H9 (cell line): ENCODE measurements at regions not wholly inside any gene's neighbourhood (a gene's known extent, or its start where the extent isn't known, plus 50 kb on each side); places are given as distances from the start of the nearest gene placed in this dataset.

Experiments
- DNase-seq: peaks from one replicate; pipeline ENCODE4 v3.0.0-alpha.2; 2017
- H2AFZ ChIP-seq: one replicate; pipeline ENCODE4 v1.6.1; 2013; ENCODE audit warnings: mild to moderate bottlenecking, low read length, control low read depth, moderate library complexity
- H2AK5ac ChIP-seq: 2 replicates; pipeline ENCODE4 v1.6.1; 2013; ENCODE audit warnings: low read length, control low read depth, mixed read lengths; ENCODE audit not compliant: insufficient read length
- H2BK120ac ChIP-seq: one replicate; pipeline ENCODE4 v1.6.1; 2013; ENCODE audit warnings: low read depth, mild to moderate bottlenecking, low read length, control low read depth, inconsistent platforms; ENCODE audit not compliant: poor library complexity, severe bottlenecking
- H2BK12ac ChIP-seq: 2 replicates; pipeline ENCODE4 v1.6.1; 2013; ENCODE audit warnings: low read length, control low read depth, mixed read lengths, low read depth; ENCODE audit not compliant: insufficient read length
- H2BK15ac ChIP-seq: 2 replicates; pipeline ENCODE4 v1.6.1; 2013; ENCODE audit warnings: low read depth, low read length, control low read depth
- H2BK20ac ChIP-seq: one replicate; pipeline ENCODE4 v1.6.1; 2013; ENCODE audit warnings: low read depth, mild to moderate bottlenecking, low read length, control low read depth, inconsistent platforms; ENCODE audit not compliant: poor library complexity, severe bottlenecking
- H2BK5ac ChIP-seq: 2 replicates; pipeline ENCODE4 v1.6.1; 2013; ENCODE audit warnings: low read length, control low read depth, mixed read lengths; ENCODE audit not compliant: insufficient read length
- H3K14ac ChIP-seq: 2 replicates; pipeline ENCODE4 v1.6.1; 2013; ENCODE audit warnings: low read length, control low read depth; ENCODE audit not compliant: insufficient read depth
- H3K18ac ChIP-seq: 2 replicates; pipeline ENCODE4 v1.6.1; 2013; ENCODE audit warnings: low read depth, mild to moderate bottlenecking, mixed read lengths, low read length, control low read depth; ENCODE audit not compliant: insufficient read length
- H3K23ac ChIP-seq: 2 replicates; pipeline ENCODE4 v1.6.1; 2013; ENCODE audit warnings: low read length, control low read depth, mixed read lengths, low read depth; ENCODE audit not compliant: insufficient read length
- H3K23me2 ChIP-seq: 2 replicates; pipeline ENCODE4 v1.6.1; 2013; ENCODE audit warnings: low read depth, mild to moderate bottlenecking, mixed read lengths, low read length, control low read depth; ENCODE audit not compliant: insufficient read length, poor library complexity, severe bottlenecking
- H3K27ac ChIP-seq: 2 replicates; pipeline ENCODE4 v1.5.1; 2013; ENCODE audit warnings: low read length, control low read depth, mixed read lengths, low read depth; ENCODE audit not compliant: insufficient read length
- H3K27me3 ChIP-seq: 2 replicates; pipeline ENCODE4 v1.6.1; 2013; ENCODE audit warnings: low read length, control low read depth, inconsistent platforms; ENCODE audit not compliant: insufficient read depth
- H3K4ac ChIP-seq: 2 replicates; pipeline ENCODE4 v1.6.1; 2013; ENCODE audit warnings: low read depth, mild to moderate bottlenecking, control low read depth, inconsistent platforms, low read length, moderate library complexity
- H3K4me1 ChIP-seq: 2 replicates; pipeline ENCODE4 v1.6.1; 2013; ENCODE audit warnings: low read length, control low read depth, inconsistent platforms; ENCODE audit not compliant: insufficient read depth
- H3K4me2 ChIP-seq: 2 replicates; pipeline ENCODE4 v1.6.1; 2013; ENCODE audit warnings: low read length, control low read depth, mixed read lengths; ENCODE audit not compliant: insufficient read length, insufficient read depth
- H3K56ac ChIP-seq: 2 replicates; pipeline ENCODE4 v1.6.1; 2013; ENCODE audit warnings: low read depth, mild to moderate bottlenecking, mixed read lengths, low read length, control low read depth; ENCODE audit not compliant: insufficient read length
- H3K79me1 ChIP-seq: 2 replicates; pipeline ENCODE4 v1.6.1; 2013; ENCODE audit warnings: low read depth, mild to moderate bottlenecking, moderate library complexity, low read length, control low read depth, inconsistent platforms; ENCODE audit not compliant: insufficient read depth, poor library complexity, severe bottlenecking
- H3K79me2 ChIP-seq: 2 replicates; pipeline ENCODE4 v1.6.1; 2013; ENCODE audit warnings: low read length, control low read depth, inconsistent platforms; ENCODE audit not compliant: insufficient read depth
- H3K9ac ChIP-seq: 2 replicates; pipeline ENCODE4 v1.6.1; 2013; ENCODE audit warnings: low read length, control low read depth, mixed read lengths; ENCODE audit not compliant: insufficient read length; ENCODE audit errors: extremely low read depth
- H3K9me3 ChIP-seq: one replicate; pipeline ENCODE4 v1.6.1; 2013; ENCODE audit warnings: low read depth, low read length, inconsistent platforms; ENCODE audit not compliant: control insufficient read depth
- H3T11ph ChIP-seq: one replicate; pipeline ENCODE4 v1.6.1; 2013; ENCODE audit warnings: mild to moderate bottlenecking, low read length, control low read depth, inconsistent platforms
- H4K20me1 ChIP-seq: one replicate; pipeline ENCODE4 v1.6.1; 2013; ENCODE audit not compliant: control insufficient read depth, insufficient read length, insufficient read depth
- H4K5ac ChIP-seq: 2 replicates; pipeline ENCODE4 v1.6.1; 2013; ENCODE audit warnings: low read depth, mild to moderate bottlenecking, mixed read lengths, low read length, control low read depth; ENCODE audit not compliant: insufficient read length
- H4K8ac ChIP-seq: replicated peaks from 2 replicates; pipeline ENCODE4 v1.6.1; 2013; ENCODE audit warnings: low read length, control low read depth, mixed read lengths, low read depth; ENCODE audit not compliant: insufficient read length
- H4K91ac ChIP-seq: 2 replicates; pipeline ENCODE4 v1.6.1; 2013; ENCODE audit warnings: low read depth, mild to moderate bottlenecking, moderate library complexity, mixed read lengths, low read length, control low read depth; ENCODE audit not compliant: insufficient read length
- H3K27ac Mint-ChIP-seq, 3 experiments: 2 replicates in 2 of 3; 3 replicates in 1 of 3; pipeline ENCODE4 v1.8.0; 2020 to 2021; ENCODE audit warnings: mixed read lengths in 3 of 3, mild to moderate bottlenecking in 1 of 3, moderate library complexity in 1 of 3
- H3K27me3 Mint-ChIP-seq: 2 replicates; pipeline ENCODE4 v1.8.0; 2021; ENCODE audit warnings: low read depth, mild to moderate bottlenecking, moderate library complexity, mixed read lengths
- H3K36me3 Mint-ChIP-seq, 3 experiments: 2 replicates in 2 of 3; 3 replicates in 1 of 3; pipeline ENCODE4 v1.8.0; 2020 to 2021; ENCODE audit warnings: low read depth in 3 of 3, mixed read lengths in 3 of 3; ENCODE audit not compliant: insufficient read depth in 1 of 3
- H3K4me1 Mint-ChIP-seq, 2 experiments: 2 replicates each; pipeline ENCODE4 v1.8.0; 2020; ENCODE audit warnings: mixed read lengths in 2 of 2
- H3K4me3 Mint-ChIP-seq, 2 experiments: 2 replicates in 1 of 2; 3 replicates in 1 of 2; pipeline ENCODE4 v1.8.0; 2020 to 2021; ENCODE audit warnings: mild to moderate bottlenecking in 2 of 2, mixed read lengths in 2 of 2, moderate library complexity in 1 of 2
- H3K9me3 Mint-ChIP-seq, 2 experiments: 2 replicates in 1 of 2; 3 replicates in 1 of 2; pipeline ENCODE4 v1.8.0; 2020; ENCODE audit warnings: mild to moderate bottlenecking in 2 of 2, mixed read lengths in 2 of 2, moderate library complexity in 1 of 2
- CTCF ChIP-seq: fragments of 200-600 bp; sonication (generic); conservative IDR thresholded peaks from 3 replicates; pipeline ENCODE4 v1.8.0; 2021; ENCODE audit warnings: antibody characterized with exemption, mild to moderate bottlenecking
- WGBS: extraction: QIAGEN DNeasy Blood & Tissue Kit; methylation state at CpG from one replicate; pipeline ENCODE4 v1.1.7; 2013; ENCODE audit warnings: missing lambda C conversion rate, low lambda C conversion rate, mixed read lengths; ENCODE audit not compliant: insufficient read length; ENCODE audit errors: extremely low coverage; 5-methylcytosine and 5-hydroxymethylcytosine counted together

- Histone ChIP-seq H4K20me1 (no peaks in the 10 kb centered on the region), H3K27me3 (no peaks in the 10 kb centered on the region), H3K9me3 (no peaks in the 10 kb centered on the region), H3K23ac (no peak overlapping the region), H2AFZ (no peak overlapping the region), H4K8ac (no peak overlapping the region), H2BK15ac (no peak overlapping the region), H2BK120ac (no peak overlapping the region), H3K23me2 (no peaks in the 10 kb centered on the region), H3K56ac (no peak overlapping the region), H3K18ac (no peak overlapping the region), H2BK5ac (no peak overlapping the region), H3K79me2 (no peaks in the 10 kb centered on the region), H4K5ac (no peak overlapping the region), H3K4me1 (no peaks in the 10 kb centered on the region), H4K91ac (no peak overlapping the region), H3K4ac (no peak overlapping the region), H2AK5ac (no peak overlapping the region), H3K4me2 (no peak overlapping the region), H3K14ac (no peak overlapping the region), H3T11ph (no peak overlapping the region), H3K79me1 (no peaks in the 10 kb centered on the region), H3K27ac (no peak overlapping the region), H2BK12ac (no peak overlapping the region), H3K9ac (no peak overlapping the region), H2BK20ac (no peak overlapping the region)
- no CpG with 5 or more reads among the region's 3 CpGs for WGBS
- no peak overlapping the region for H3K4me3 Mint-ChIP-seq
- H3K27ac Mint-ChIP-seq = no peak overlapping the region
- H3K27me3 Mint-ChIP-seq = peaks cover 4% of the 10 kb centered on the region; the same call in 1 of the 2 replicates
- no peaks in the 10 kb centered on the region for H3K9me3 Mint-ChIP-seq
- no peak for DNase-seq
- H3K36me3 Mint-ChIP-seq = no peaks in the 10 kb centered on the region
- H3K4me1 Mint-ChIP-seq = peaks cover 5 to 6% of the 10 kb centered on the region in 2 experiments; a peak in 3 of 4 replicates
- no peak for TF ChIP-seq CTCF
Measured at GRCh38 chr1:14263671-14264070, 334.8 kb upstream of the KAZN start.
